ENCODE measurements at regions not wholly inside any gene's neighbourhood (a gene's known extent, or its start where the extent isn't known, plus 50 kb on each side); places are given as distances from the start of the nearest gene placed in this dataset.

- no peak for DNase-seq (ENCODE audit: low read depth, low spot score)
- no peak for TF ChIP-seq CTCF (IDR thresholded peaks at IDR 0.05; ENCODE audit: low read depth, low read length)
- ChIA-PET CTCF (no interaction called here), POLR2A (no interaction called here)
- H3K9me3 ChIP-seq (ENCODE audit: control insufficient read depth, insufficient read depth, low read length) = no peaks in the 10 kb centered on the region
- H3K4me3 ChIP-seq (ENCODE audit: low read depth, low read length) = no peak overlapping the region
- no peak overlapping the region for H3K27ac ChIP-seq (ENCODE audit: low read depth, low read length)
- H3K27me3 ChIP-seq (ENCODE audit: control insufficient read depth, insufficient read depth, low read length) = no peaks in the 10 kb centered on the region
Measured at GRCh38 chr3:146692254-146692653, 87.1 kb upstream of the PLSCR5 start.

GRCh38 chr3:146685050-146685814, 80.1 kb upstream of the PLSCR5 start:
- ChIA-PET CTCF (no interaction called here), POLR2A (no interaction called here)
- Histone ChIP-seq H3K9me3 (ENCODE audit: control insufficient read depth, insufficient read depth, low read length) (no peaks in the 10 kb centered on the region), H3K4me3 (ENCODE audit: low read depth, low read length) (no peak overlapping the region), H3K27me3 (ENCODE audit: control insufficient read depth, insufficient read depth, low read length) (no peaks in the 10 kb centered on the region), H3K27ac (ENCODE audit: low read depth, low read length) (no peak overlapping the region)
- TF ChIP-seq CTCF (IDR thresholded peaks at IDR 0.05; ENCODE audit: low read depth, low read length) = no peak
- no peak for DNase-seq (ENCODE audit: low read depth, low spot score)

- H3K27ac ChIP-seq (ENCODE audit: low read depth, low read length) = no peak overlapping the region
- no peak for TF ChIP-seq CTCF (IDR thresholded peaks at IDR 0.05; ENCODE audit: low read depth, low read length)
- no peaks in the 10 kb centered on the region for H3K27me3 ChIP-seq (ENCODE audit: control insufficient read depth, insufficient read depth, low read length)
- no peaks in the 10 kb centered on the region for H3K9me3 ChIP-seq (ENCODE audit: control insufficient read depth, insufficient read depth, low read length)
- no peak for DNase-seq (ENCODE audit: low read depth, low spot score)
- ChIA-PET POLR2A (no interaction called here), CTCF (interaction anchor here (0.6 kb wide), 1 partner anchor 9 kb away, joined by 3 read pairs; no protein-coding TSS in a partner anchor)
- H3K4me3 ChIP-seq (ENCODE audit: low read depth, low read length) = no peak overlapping the region
Measured at GRCh38 chr3:146682171-146682570, 77.0 kb upstream of the PLSCR5 start.

- DNase-seq (ENCODE audit: low read depth, low spot score) = no peak
- TF ChIP-seq CTCF (IDR thresholded peaks at IDR 0.05; ENCODE audit: low read depth, low read length) = no peak
- Histone ChIP-seq H3K4me3 (ENCODE audit: low read depth, low read length) (no peak overlapping the region), H3K27ac (ENCODE audit: low read depth, low read length) (no peak overlapping the region), H3K27me3 (ENCODE audit: control insufficient read depth, insufficient read depth, low read length) (no peaks in the 10 kb centered on the region), H3K9me3 (ENCODE audit: control insufficient read depth, insufficient read depth, low read length) (no peaks in the 10 kb centered on the region)
- ChIA-PET CTCF (no interaction called here), POLR2A (no interaction called here)
Measured at GRCh38 chr3:146680617-146681016, 75.5 kb upstream of the PLSCR5 start.

GRCh38 chr3:146679995-146680394, 74.8 kb upstream of the PLSCR5 start:
- CTCF ChIA-PET = no interaction called here
- Histone ChIP-seq H3K27ac (ENCODE audit: low read depth, low read length) (no peak overlapping the region), H3K27me3 (ENCODE audit: control insufficient read depth, insufficient read depth, low read length) (no peaks in the 10 kb centered on the region), H3K9me3 (ENCODE audit: control insufficient read depth, insufficient read depth, low read length) (no peaks in the 10 kb centered on the region), H3K4me3 (ENCODE audit: low read depth, low read length) (no peak overlapping the region)
- no peak for TF ChIP-seq CTCF (IDR thresholded peaks at IDR 0.05; ENCODE audit: low read depth, low read length)
- POLR2A ChIA-PET = no interaction called here
- DNase-seq (ENCODE audit: low read depth, low spot score) = no peak
